Kidney tubule cell (primary cell): ENCODE measurements at regions not wholly inside any gene's neighbourhood (a gene's known extent, or its start where the extent isn't known, plus 50 kb on each side); places are given as distances from the start of the nearest gene placed in this dataset.
A peak's percentile ranks its signal among the peaks of the same experiment; 100 is the strongest.

ENCODE experiments used
- DNase-seq: peaks from one replicate; pipeline ENCODE4 v3.0.0-alpha.2; 2018; ENCODE audit warnings: low spot score

DNA sequence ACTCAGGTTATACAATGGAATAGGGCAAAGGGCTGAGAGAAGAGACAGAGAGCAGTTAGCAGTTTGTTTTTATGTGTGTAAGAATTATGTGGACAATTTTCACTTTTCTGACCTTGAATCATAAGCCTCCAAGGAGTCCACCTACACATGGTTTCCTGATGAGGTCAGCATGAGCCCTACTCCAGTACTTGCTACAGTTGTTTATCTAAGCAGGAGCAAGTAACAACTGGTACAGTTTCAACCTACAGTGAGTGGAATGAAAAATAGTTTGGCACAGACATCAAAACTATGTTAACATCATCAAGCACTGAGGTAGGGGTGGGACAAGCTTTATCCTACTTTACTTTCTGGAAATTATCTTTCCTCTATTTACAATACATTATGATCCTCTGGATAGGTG is 426.7 kb upstream of the ID4 start:
- peak; percentile 87 for DNase-seq

DNA sequence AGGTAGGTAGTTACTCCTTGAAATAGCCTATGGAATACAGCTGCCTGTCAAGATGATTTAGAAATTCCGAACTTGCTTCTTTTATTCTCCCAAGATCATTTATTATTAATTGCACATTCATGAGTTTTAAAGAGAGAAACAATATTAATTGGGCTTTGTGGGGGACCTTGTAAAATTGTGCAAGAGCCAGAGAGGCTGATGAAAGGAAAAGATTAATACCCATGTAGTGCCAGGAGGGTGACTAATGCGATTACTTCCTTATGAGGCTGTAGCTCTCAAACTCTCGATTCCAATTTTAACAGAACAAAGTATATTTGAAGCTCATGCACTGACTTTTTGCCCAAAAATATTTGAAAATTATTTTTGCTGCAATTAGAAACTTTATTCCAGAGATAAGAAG is 423.8 kb upstream of the ID4 start:
- DNase-seq, result peak; percentile 55

- DNase-seq, result peak; percentile 80
Observed at GRCh38 chr6:19415605-19416326, 421.4 kb upstream of the ID4 start.

GRCh38 chr6:19416811-19417210 is 420.4 kb upstream of the ID4 start:
- DNase-seq, result peak; percentile 13

DNA sequence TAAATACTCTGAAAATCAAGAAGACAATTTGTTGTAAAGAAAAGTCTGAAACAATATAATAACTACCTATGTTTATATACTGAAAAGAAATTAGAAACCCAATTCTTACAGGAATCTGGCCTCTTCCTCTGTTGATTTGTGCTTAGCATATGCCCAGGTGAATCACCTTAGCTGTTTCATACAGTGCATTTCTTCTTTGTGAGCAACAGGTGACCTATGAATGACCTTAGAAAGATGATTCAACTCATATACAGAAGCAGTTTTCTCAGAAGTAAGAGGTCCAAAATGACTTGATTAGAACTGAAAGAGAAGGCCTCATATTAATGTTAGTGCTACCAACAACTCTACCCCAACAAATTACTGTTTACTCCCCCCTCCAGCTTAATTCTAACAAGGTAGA is 419.5 kb upstream of the ID4 start:
- peak; percentile 95 for DNase-seq

GRCh38 chr6:19424853-19425252 is 412.3 kb upstream of the ID4 start:
- DNase-seq, result no peak

DNA sequence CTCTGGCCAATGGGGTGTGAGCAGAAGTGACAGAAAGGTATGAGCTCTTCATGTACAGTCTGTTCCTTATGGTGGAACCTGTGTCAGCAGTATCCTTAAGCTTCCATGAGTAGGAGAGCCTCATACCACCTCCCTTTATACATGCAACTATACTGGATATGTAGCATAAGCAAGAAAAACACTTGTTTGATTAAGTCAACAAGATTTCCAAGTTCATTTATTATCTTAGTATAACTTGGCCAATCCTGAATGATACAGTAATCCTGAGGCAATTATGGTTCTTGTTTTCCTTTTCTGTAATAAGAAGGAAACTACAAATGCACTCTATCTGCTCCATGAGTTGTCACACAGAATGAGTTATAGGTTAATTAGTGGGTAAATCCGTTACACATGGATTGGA is 409.6 kb upstream of the ID4 start:
- no peak for DNase-seq

- DNase-seq, result no peak
Observed at GRCh38 chr6:19432966-19433498, 404.1 kb upstream of the ID4 start.

DNA sequence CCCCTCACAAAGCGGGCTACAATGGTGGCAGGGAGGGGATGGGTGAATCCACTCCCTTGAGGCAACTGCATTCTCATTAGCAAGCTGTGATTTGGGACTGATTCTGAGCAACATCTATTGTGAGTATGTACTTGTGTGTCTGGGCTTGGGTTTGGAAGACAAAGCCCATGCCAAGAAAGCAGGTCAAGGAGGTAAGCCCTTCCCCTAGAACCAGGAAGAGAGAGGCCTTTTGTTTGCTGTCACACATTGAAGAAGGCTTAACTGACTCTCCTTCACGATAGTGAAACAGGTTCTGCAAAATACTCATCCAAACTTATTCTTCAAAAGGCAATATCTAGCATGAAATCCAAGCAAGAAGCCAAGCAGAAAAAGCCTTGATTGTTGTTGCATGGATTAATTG is 403.1 kb upstream of the ID4 start:
- no peak for DNase-seq

- DNase-seq, result no peak
Observed at GRCh38 chr6:19435755-19436154, 401.4 kb upstream of the ID4 start.

- no peak for DNase-seq
Observed at GRCh38 chr6:19438566-19439353, 398.4 kb upstream of the ID4 start.

- no peak for DNase-seq
Observed at GRCh38 chr6:19440531-19440930, 396.6 kb upstream of the ID4 start.

DNA sequence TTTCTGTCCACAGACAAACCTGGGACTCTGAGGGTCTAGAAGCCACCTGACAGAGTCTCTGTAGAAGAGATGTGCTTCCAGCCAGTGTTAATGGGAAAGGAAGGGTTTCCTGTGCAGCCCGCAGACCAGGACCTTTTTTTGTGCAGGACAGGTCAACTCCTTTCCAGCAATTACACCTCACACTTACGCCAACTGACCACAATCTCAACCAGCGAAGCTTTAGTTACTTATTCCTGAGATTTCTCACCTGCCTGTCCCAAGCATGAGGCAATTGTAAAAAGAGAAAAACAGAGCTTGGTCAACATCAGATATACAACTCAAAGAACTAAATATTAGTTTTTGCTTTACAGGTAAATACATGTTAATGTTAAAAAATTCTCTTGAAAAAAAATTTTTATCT is 393.8 kb upstream of the ID4 start:
- peak; percentile 31 for DNase-seq

- DNase-seq, result peak; percentile 20
Observed at GRCh38 chr6:19444041-19444440, 393.1 kb upstream of the ID4 start.

- peak; percentile 25 for DNase-seq
Observed at GRCh38 chr6:19444481-19444880, 392.7 kb upstream of the ID4 start.

- peak; percentile 20 for DNase-seq
Observed at GRCh38 chr6:19446570-19446969, 390.6 kb upstream of the ID4 start.

DNA sequence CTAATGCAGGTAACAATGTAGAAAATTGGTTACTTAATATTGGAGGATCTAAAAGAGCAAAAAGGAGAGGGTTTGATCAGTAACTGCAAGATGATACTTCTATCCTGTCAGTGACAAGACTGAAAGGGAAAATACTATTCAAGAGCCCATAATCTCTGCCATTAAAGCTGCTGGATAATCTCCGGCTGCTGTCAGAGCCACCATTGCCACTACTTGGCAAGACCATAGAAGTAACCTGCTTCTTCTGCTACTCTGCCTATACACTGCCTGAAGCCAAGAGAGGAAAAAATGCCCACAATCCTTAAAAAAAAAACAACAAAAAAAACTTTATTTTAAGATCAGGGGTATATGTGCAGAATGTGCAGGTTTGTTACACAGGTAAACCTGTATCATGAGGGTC is 386.5 kb upstream of the ID4 start:
- DNase-seq, result no peak

GRCh38 chr6:19452495-19452894 is 384.7 kb upstream of the ID4 start:
- no peak for DNase-seq

DNA sequence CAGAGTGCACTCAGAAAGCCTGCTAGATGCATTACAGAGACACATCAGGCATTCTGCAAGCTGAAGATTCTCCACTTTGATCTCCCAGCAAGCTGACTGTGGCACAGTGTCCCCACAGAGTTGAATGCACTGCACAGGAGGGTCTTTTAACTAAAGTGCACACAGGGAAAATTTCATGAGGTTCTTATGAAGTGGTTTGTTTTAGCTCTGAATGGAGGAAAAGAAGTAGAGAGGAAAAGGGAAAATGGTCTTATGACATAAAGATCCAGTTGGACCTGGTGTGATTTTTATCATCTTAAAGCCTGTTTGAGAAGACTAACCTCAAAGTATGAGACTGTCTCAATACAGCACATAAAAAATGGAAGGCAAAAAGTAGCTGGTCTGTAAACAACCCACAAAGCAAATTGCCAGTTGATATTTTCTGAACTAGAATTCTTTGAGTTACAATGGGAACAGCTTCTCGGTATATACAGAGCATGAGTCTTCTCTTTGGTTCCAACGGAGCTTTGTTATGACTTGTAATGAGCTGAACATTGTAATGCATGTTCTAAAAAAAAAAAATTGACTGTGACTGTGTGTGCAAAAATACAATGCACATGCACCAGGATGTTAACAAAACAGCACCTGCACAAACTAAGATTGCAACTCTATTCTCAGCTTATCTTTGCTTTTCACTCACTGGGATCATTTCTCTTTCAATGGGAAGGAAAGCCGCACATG is 383.0 kb upstream of the ID4 start:
- no peak for DNase-seq

- DNase-seq, result no peak
Observed at GRCh38 chr6:19454721-19455392, 382.3 kb upstream of the ID4 start.

GRCh38 chr6:19463250-19463649 is 373.9 kb upstream of the ID4 start:
- DNase-seq, result no peak

- no peak for DNase-seq
Observed at GRCh38 chr6:19463925-19464324, 373.2 kb upstream of the ID4 start.
